Naive B cell (primary cell): ENCODE measurements at regions not wholly inside any gene's neighbourhood (a gene's known extent, or its start where the extent isn't known, plus 50 kb on each side); places are given as distances from the start of the nearest gene placed in this dataset.
A peak's percentile ranks its signal among the peaks of the same experiment; 100 is the strongest.

Source experiments
- ATAC-seq, 2 donors: fragments of 150-1000 bp; cut with Tn5 transposase; 2 replicates each; pipeline ENCODE4 v1.10.0; 2021; ENCODE audit warnings: low read depth in 2 of 2, mild to moderate bottlenecking in 2 of 2, moderate library complexity in 2 of 2
- DNase-seq: peaks from one replicate; pipeline ENCODE4 v3.0.0; 2022
- H3K27ac Mint-ChIP-seq, 6 donors: one replicate each; pipeline ENCODE4 v1.8.0; 2020 to 2022; ENCODE audit warnings: mild to moderate bottlenecking in 6 of 6, mixed read lengths in 6 of 6, moderate library complexity in 5 of 6, inconsistent platforms in 2 of 6
- H3K27me3 Mint-ChIP-seq, 3 donors: one replicate each; pipeline ENCODE4 v1.8.0; 2021 to 2022; ENCODE audit warnings: mixed read lengths in 3 of 3, mild to moderate bottlenecking in 1 of 3
- H3K36me3 Mint-ChIP-seq, 2 donors: one replicate each; pipeline ENCODE4 v1.8.0; 2020 to 2022; ENCODE audit warnings: mixed read lengths in 2 of 2, inconsistent platforms in 1 of 2, mild to moderate bottlenecking in 1 of 2
- H3K4me1 Mint-ChIP-seq, 3 donors: one replicate each; pipeline ENCODE4 v1.8.0; 2020 to 2022; ENCODE audit warnings: mixed read lengths in 3 of 3, inconsistent platforms in 1 of 3, mild to moderate bottlenecking in 1 of 3, moderate library complexity in 1 of 3
- H3K4me3 Mint-ChIP-seq, 8 donors: one replicate each; pipeline ENCODE4 v1.8.0; 2020 to 2022; ENCODE audit warnings: mild to moderate bottlenecking in 8 of 8, mixed read lengths in 8 of 8, moderate library complexity in 8 of 8, inconsistent platforms in 2 of 8
- H3K9me3 Mint-ChIP-seq, 7 donors: one replicate each; pipeline ENCODE4 v1.8.0; 2020 to 2022; ENCODE audit warnings: mixed read lengths in 7 of 7, mild to moderate bottlenecking in 5 of 7, inconsistent platforms in 2 of 7, moderate library complexity in 1 of 7

GRCh38 chr13:47188802-47189201 is 291.9 kb upstream of the HTR2A start:
- ATAC-seq = no peak
- DNase-seq = no peak
- Mint-ChIP-seq H3K9me3 (peaks cover 0 to 2% (median 0%) of the 10 kb centered on the region in 7 donors), H3K27me3 (peaks cover 5 to 13% (median 6%) of the 10 kb centered on the region in 3 donors), H3K4me1 (no peaks in the 10 kb centered on the region), H3K27ac (no peak overlapping the region), H3K36me3 (no peaks in the 10 kb centered on the region), H3K4me3 (no peak overlapping the region)

GRCh38 chr13:47186471-47186870 is 289.6 kb upstream of the HTR2A start:
- Mint-ChIP-seq H3K27ac (no peak overlapping the region), H3K4me3 (no peak overlapping the region), H3K27me3 (peaks cover 20 to 27% (median 22%) of the 10 kb centered on the region in 3 donors), H3K4me1 (no peaks in the 10 kb centered on the region), H3K36me3 (no peaks in the 10 kb centered on the region), H3K9me3 (peaks cover 0 to 2% (median 0%) of the 10 kb centered on the region in 7 donors)
- ATAC-seq (no peak), DNase-seq (no peak)

GRCh38 chr13:47184321-47184720 is 287.5 kb upstream of the HTR2A start:
- Mint-ChIP-seq H3K36me3 (no peaks in the 10 kb centered on the region), H3K4me3 (no peak overlapping the region), H3K9me3 (peaks cover 0 to 2% (median 0%) of the 10 kb centered on the region in 7 donors), H3K27me3 (peaks cover 17 to 30% (median 25%) of the 10 kb centered on the region in 3 donors), H3K27ac (no peak overlapping the region), H3K4me1 (no peaks in the 10 kb centered on the region)
- no peak for ATAC-seq
- DNase-seq = no peak

- Mint-ChIP-seq H3K4me1 (no peaks in the 10 kb centered on the region), H3K9me3 (no peaks in the 10 kb centered on the region), H3K27me3 (peaks cover 24 to 45% (median 31%) of the 10 kb centered on the region in 3 donors), H3K27ac (no peak overlapping the region), H3K36me3 (no peaks in the 10 kb centered on the region), H3K4me3 (no peak overlapping the region)
- ATAC-seq = no peak
- DNase-seq = no peak
Observed at GRCh38 chr13:47179321-47179720, 282.5 kb upstream of the HTR2A start.

GRCh38 chr13:47178090-47178950 is 281.5 kb upstream of the HTR2A start:
- Mint-ChIP-seq H3K36me3 (no peaks in the 10 kb centered on the region), H3K4me1 (no peaks in the 10 kb centered on the region), H3K9me3 (no peaks in the 10 kb centered on the region), H3K4me3 (no peak overlapping the region), H3K27me3 (peaks cover 14 to 35% (median 21%) of the 10 kb centered on the region in 3 donors), H3K27ac (no peak overlapping the region)
- ATAC-seq = no peak
- DNase-seq = no peak

GRCh38 chr13:47175172-47175866 is 278.5 kb upstream of the HTR2A start:
- ATAC-seq (no peak), DNase-seq (no peak)
- Mint-ChIP-seq H3K4me3 (no peak overlapping the region), H3K27me3 (peaks cover 6 to 28% (median 13%) of the 10 kb centered on the region in 3 donors), H3K27ac (no peak overlapping the region), H3K9me3 (peaks cover 0 to 2% (median 0%) of the 10 kb centered on the region in 7 donors), H3K4me1 (no peaks in the 10 kb centered on the region), H3K36me3 (no peaks in the 10 kb centered on the region)

GRCh38 chr13:47170971-47171370 is 274.1 kb upstream of the HTR2A start:
- peaks cover 0 to 2% (median 0%) of the 10 kb centered on the region in 7 donors for H3K9me3 Mint-ChIP-seq
- H3K27ac Mint-ChIP-seq = peak overlapping the region in 1 of 6 donors; percentile 13
- no peaks in the 10 kb centered on the region for H3K36me3 Mint-ChIP-seq
- ATAC-seq (no peak), DNase-seq (no peak)
- peaks cover 6 to 23% (median 6%) of the 10 kb centered on the region in 3 donors for H3K27me3 Mint-ChIP-seq
- no peak overlapping the region for H3K4me3 Mint-ChIP-seq
- H3K4me1 Mint-ChIP-seq = no peaks in the 10 kb centered on the region

- H3K4me1 Mint-ChIP-seq = no peaks in the 10 kb centered on the region
- no peak for DNase-seq
Observed at GRCh38 chr13:47168618-47169017, 271.8 kb upstream of the HTR2A start.

GRCh38 chr13:47168066-47168465 is 271.2 kb upstream of the HTR2A start:
- no peaks in the 10 kb centered on the region for H3K4me1 Mint-ChIP-seq
- peaks cover 0 to 2% (median 0%) of the 10 kb centered on the region in 7 donors for H3K9me3 Mint-ChIP-seq
- ATAC-seq (no peak), DNase-seq (no peak)
- no peak overlapping the region for H3K4me3 Mint-ChIP-seq
- H3K27ac Mint-ChIP-seq = no peak overlapping the region
- no peaks in the 10 kb centered on the region for H3K36me3 Mint-ChIP-seq
- peaks cover 5 to 13% (median 5%) of the 10 kb centered on the region in 3 donors for H3K27me3 Mint-ChIP-seq

More at GRCh38 chr13:47168618-47169017, 271.8 kb upstream of the HTR2A start:
- Mint-ChIP-seq H3K4me3 (no peak overlapping the region), H3K9me3 (peaks cover 0 to 2% (median 0%) of the 10 kb centered on the region in 7 donors), H3K27ac (no peak overlapping the region), H3K36me3 (no peaks in the 10 kb centered on the region), H3K27me3 (peaks cover 0 to 13% (median 0%) of the 10 kb centered on the region in 3 donors)
- no peak for ATAC-seq

GRCh38 chr13:47166336-47166735 is 269.5 kb upstream of the HTR2A start:
- Mint-ChIP-seq H3K4me1 (no peaks in the 10 kb centered on the region), H3K9me3 (peaks cover 0 to 1% (median 0%) of the 10 kb centered on the region in 7 donors), H3K36me3 (no peaks in the 10 kb centered on the region), H3K27me3 (peaks cover 5 to 8% (median 6%) of the 10 kb centered on the region in 3 donors), H3K27ac (no peak overlapping the region), H3K4me3 (no peak overlapping the region)
- no peak for DNase-seq
- no peak for ATAC-seq

- H3K9me3 Mint-ChIP-seq = peaks cover 0 to 6% (median 3%) of the 10 kb centered on the region in 7 donors
- peaks cover 0 to 4% of the 10 kb centered on the region in 2 donors for H3K36me3 Mint-ChIP-seq
- DNase-seq = no peak
- peak overlapping the region in 1 of 8 donors; percentile 40 for H3K4me3 Mint-ChIP-seq
- no peak overlapping the region for H3K27ac Mint-ChIP-seq
- H3K27me3 Mint-ChIP-seq = peaks cover 0 to 19% (median 5%) of the 10 kb centered on the region in 3 donors
- no peak for ATAC-seq
- no peaks in the 10 kb centered on the region for H3K4me1 Mint-ChIP-seq
Observed at GRCh38 chr13:47159853-47160550, 263.1 kb upstream of the HTR2A start.

GRCh38 chr13:47158593-47158992 is 261.7 kb upstream of the HTR2A start:
- ATAC-seq = no peak
- DNase-seq = no peak
- Mint-ChIP-seq H3K27me3 (peaks cover 5 to 24% (median 7%) of the 10 kb centered on the region in 3 donors), H3K9me3 (peaks cover 0 to 6% (median 3%) of the 10 kb centered on the region in 7 donors), H3K4me1 (no peaks in the 10 kb centered on the region), H3K4me3 (no peak overlapping the region), H3K36me3 (peaks cover 0 to 4% of the 10 kb centered on the region in 2 donors), H3K27ac (no peak overlapping the region)

GRCh38 chr13:47148543-47148942 is 251.7 kb upstream of the HTR2A start:
- Mint-ChIP-seq H3K27ac (no peak overlapping the region), H3K4me3 (no peak overlapping the region), H3K27me3 (peaks cover 0 to 7% (median under 1%) of the 10 kb centered on the region in 3 donors), H3K9me3 (peaks cover 0 to 2% (median 0%) of the 10 kb centered on the region in 7 donors), H3K36me3 (no peaks in the 10 kb centered on the region), H3K4me1 (peaks cover 0 to 7% (median 0%) of the 10 kb centered on the region in 3 donors)
- ATAC-seq (no peak), DNase-seq (no peak)
